Mesenchymal stem cell (in vitro differentiated cells and primary cell): ENCODE measurements at regions not wholly inside any gene's neighbourhood (a gene's known extent, or its start where the extent isn't known, plus 50 kb on each side); places are given as distances from the start of the nearest gene placed in this dataset.

Experiments
- DNase-seq: peaks from one replicate; pipeline ENCODE4 v3.0.0-alpha.2; 2013
- H2AFZ ChIP-seq: one replicate; pipeline ENCODE4 v1.6.1; 2013; ENCODE audit warnings: low read depth, mild to moderate bottlenecking, control low read depth, inconsistent platforms, low read length, moderate library complexity
- H2AK5ac ChIP-seq: 2 replicates; pipeline ENCODE4 v1.6.1; 2013; ENCODE audit warnings: low read length, moderate library complexity, mild to moderate bottlenecking, inconsistent platforms; ENCODE audit not compliant: severe bottlenecking
- H2BK120ac ChIP-seq: one replicate; pipeline ENCODE4 v1.6.1; 2013; ENCODE audit warnings: low read depth, mild to moderate bottlenecking, inconsistent platforms, low read length, moderate library complexity
- H2BK12ac ChIP-seq, 2 experiments: one replicate each; pipeline ENCODE4 v1.6.1; 2013; ENCODE audit warnings: inconsistent platforms in 2 of 2, low read length in 2 of 2, mild to moderate bottlenecking in 2 of 2, moderate library complexity in 2 of 2, control low read depth in 1 of 2
- H2BK15ac ChIP-seq: one replicate; pipeline ENCODE4 v1.6.1; 2013; ENCODE audit warnings: mild to moderate bottlenecking, low read depth, inconsistent platforms; ENCODE audit not compliant: poor library complexity, severe bottlenecking
- H2BK5ac ChIP-seq: 2 replicates; pipeline ENCODE4 v1.6.1; 2013; ENCODE audit warnings: low read depth, mild to moderate bottlenecking, low read length, control low read depth, inconsistent platforms; ENCODE audit not compliant: poor library complexity, severe bottlenecking
- H3K14ac ChIP-seq, 2 experiments: one replicate each; pipeline ENCODE4 v1.6.1; 2013; ENCODE audit warnings: inconsistent platforms in 2 of 2, low read length in 2 of 2, control low read depth in 1 of 2, mild to moderate bottlenecking in 1 of 2, moderate library complexity in 1 of 2
- H3K18ac ChIP-seq, 2 experiments: one replicate each; pipeline ENCODE4 v1.6.1; 2013; ENCODE audit warnings: inconsistent platforms in 2 of 2, low read length in 2 of 2, control low read depth in 1 of 2, low read depth in 1 of 2, mild to moderate bottlenecking in 1 of 2
- H3K23ac ChIP-seq, 2 experiments: one replicate each; pipeline ENCODE4 v1.6.1; 2013; ENCODE audit warnings: inconsistent platforms in 2 of 2, low read length in 2 of 2, mild to moderate bottlenecking in 2 of 2, moderate library complexity in 2 of 2, control low read depth in 1 of 2
- H3K27ac ChIP-seq: 2 replicates; pipeline ENCODE4 v1.5.1; 2013; ENCODE audit warnings: mild to moderate bottlenecking, moderate library complexity, low read length, control low read depth, inconsistent platforms; ENCODE audit not compliant: poor library complexity, severe bottlenecking
- H3K27me3 ChIP-seq, 2 experiments: 2 replicates each; pipeline versions ENCODE4 v1.6.1 to v1.7.0; 2013; ENCODE audit warnings: low read length in 2 of 2, mild to moderate bottlenecking in 2 of 2, moderate library complexity in 2 of 2, control low read depth in 1 of 2, inconsistent platforms in 1 of 2; ENCODE audit not compliant: control insufficient read depth in 1 of 2, insufficient read depth in 1 of 2
- H3K36me3 ChIP-seq, 2 experiments: 2 replicates each; pipeline versions ENCODE4 v1.6.1 to v1.7.0; 2013; ENCODE audit warnings: low read length in 2 of 2, control low read depth in 1 of 2, inconsistent platforms in 1 of 2, low read depth in 1 of 2, mild to moderate bottlenecking in 1 of 2; ENCODE audit not compliant: insufficient read depth in 2 of 2, control insufficient read depth in 1 of 2
- H3K4ac ChIP-seq, 2 experiments: one replicate each; pipeline ENCODE4 v1.6.1; 2013; ENCODE audit warnings: inconsistent platforms in 2 of 2, low read length in 2 of 2, mild to moderate bottlenecking in 2 of 2, moderate library complexity in 2 of 2, control low read depth in 1 of 2, low read depth in 1 of 2
- H3K4me1 ChIP-seq: 2 replicates; pipeline ENCODE4 v1.6.1; 2013; ENCODE audit warnings: low read depth, low read length, control low read depth; ENCODE audit not compliant: control insufficient read depth, insufficient read depth
- H3K4me2 ChIP-seq: 2 replicates; pipeline ENCODE4 v1.6.1; 2013; ENCODE audit warnings: low read length, mild to moderate bottlenecking, inconsistent platforms; ENCODE audit not compliant: poor library complexity, severe bottlenecking
- H3K4me3 ChIP-seq, 2 experiments: 2 replicates each; pipeline versions ENCODE4 v1.5.1 to v1.7.0; 2013; ENCODE audit warnings: low read length in 2 of 2, mild to moderate bottlenecking in 2 of 2, control low read depth in 1 of 2, low read depth in 1 of 2; ENCODE audit not compliant: insufficient read depth in 1 of 2
- H3K79me1 ChIP-seq: replicated peaks from 2 replicates; pipeline ENCODE4 v1.6.1; 2013; ENCODE audit warnings: mild to moderate bottlenecking, control low read depth, low read length, inconsistent platforms; ENCODE audit not compliant: poor library complexity, severe bottlenecking
- H3K9ac ChIP-seq: 2 replicates; pipeline ENCODE4 v1.7.0; 2013; ENCODE audit warnings: mild to moderate bottlenecking, low read length, moderate library complexity
- H3K9me3 ChIP-seq: 2 replicates; pipeline ENCODE4 v1.7.0; 2013; ENCODE audit warnings: mild to moderate bottlenecking, low read length; ENCODE audit not compliant: control insufficient read depth
- H4K8ac ChIP-seq: one replicate; pipeline ENCODE4 v1.6.1; 2013; ENCODE audit warnings: inconsistent platforms, mild to moderate bottlenecking, low read length, moderate library complexity
- H4K91ac ChIP-seq: one replicate; pipeline ENCODE4 v1.6.1; 2013; ENCODE audit warnings: mild to moderate bottlenecking, low read length, inconsistent platforms
- WGBS: methylation state at CpG from one replicate; pipeline ENCODE4 v1.1.7; 2013; ENCODE audit warnings: mixed read lengths; 5-methylcytosine and 5-hydroxymethylcytosine counted together

DNA sequence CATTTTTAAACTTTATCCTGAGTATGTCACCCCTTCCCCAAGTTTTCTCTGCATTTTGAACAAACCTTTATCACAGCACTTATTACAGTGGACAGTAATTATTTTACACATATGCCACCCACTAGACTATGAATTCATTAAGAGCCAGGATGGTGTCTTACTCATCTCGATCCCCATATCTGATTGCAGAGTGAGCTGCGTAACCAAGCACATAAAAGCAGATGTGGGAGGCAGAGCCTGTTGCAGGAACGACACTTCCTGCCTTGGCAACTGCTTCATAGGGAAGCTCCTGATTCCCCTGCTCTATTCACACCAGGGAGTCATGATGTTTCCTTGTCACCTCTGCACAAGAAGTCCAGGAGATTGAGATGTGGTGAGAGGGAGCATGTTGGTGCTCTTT lies 91.1 kb downstream of the MINAR1 start:
- H2AK5ac ChIP-seq = no peak overlapping the region
- no peak overlapping the region for H3K9ac ChIP-seq
- no peak overlapping the region for H3K4me3 ChIP-seq
- H3K79me1 ChIP-seq = no peaks in the 10 kb centered on the region
- 67% methylated on average over 3 of the region's 3 CpGs for WGBS
- H3K36me3 ChIP-seq = no peaks in the 10 kb centered on the region
- H3K27ac ChIP-seq = no peak overlapping the region
- no peaks in the 10 kb centered on the region for H3K4me1 ChIP-seq
- H4K91ac ChIP-seq = no peak overlapping the region
- H3K27me3 ChIP-seq = peaks cover 0 to 3% of the 10 kb centered on the region in 2 experiments
- no peaks in the 10 kb centered on the region for H3K9me3 ChIP-seq
- no peak overlapping the region for H3K14ac ChIP-seq
- no peak overlapping the region for H4K8ac ChIP-seq
- H3K4me2 ChIP-seq = no peak overlapping the region
- H2BK12ac ChIP-seq = no peak overlapping the region
- no peak overlapping the region for H3K23ac ChIP-seq
- H2AFZ ChIP-seq = no peak overlapping the region
- H3K18ac ChIP-seq = no peak overlapping the region
- H2BK5ac ChIP-seq = no peak overlapping the region
- DNase-seq = no peak
- no peak overlapping the region for H2BK15ac ChIP-seq
- no peak overlapping the region for H3K4ac ChIP-seq
- H2BK120ac ChIP-seq = no peak overlapping the region

DNA sequence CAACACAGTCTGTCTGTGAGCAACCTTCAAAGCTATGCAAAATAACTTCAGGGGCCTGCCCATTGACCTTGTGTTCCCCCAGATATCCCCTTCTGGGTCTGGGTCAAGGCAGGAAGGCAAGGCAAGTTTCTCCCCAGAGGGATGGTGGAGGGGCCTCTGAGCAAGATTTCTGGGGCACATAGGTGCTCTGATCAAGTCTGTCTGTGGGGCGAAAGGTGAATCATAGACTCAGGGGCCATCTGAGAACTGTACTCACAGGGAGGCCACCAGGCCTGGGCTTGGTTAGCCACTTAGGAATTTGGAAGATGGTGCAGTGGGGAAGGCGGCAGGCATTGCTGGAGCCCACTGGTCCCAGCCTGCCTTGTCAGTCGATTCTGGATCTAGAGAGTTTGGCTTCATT lies 92.4 kb downstream of the MINAR1 start:
- Histone ChIP-seq H3K23ac (no peak overlapping the region), H2AK5ac (no peak overlapping the region), H3K9ac (no peak overlapping the region), H3K4me3 (no peak overlapping the region), H4K8ac (no peak overlapping the region), H3K4me2 (no peak overlapping the region), H3K18ac (no peak overlapping the region), H3K9me3 (no peaks in the 10 kb centered on the region), H3K4ac (no peak overlapping the region), H3K36me3 (no peaks in the 10 kb centered on the region), H2BK120ac (no peak overlapping the region), H3K14ac (no peak overlapping the region), H3K4me1 (no peaks in the 10 kb centered on the region), H2AFZ (no peak overlapping the region), H3K27me3 (peaks cover 0 to 3% of the 10 kb centered on the region in 2 experiments), H4K91ac (no peak overlapping the region), H2BK5ac (no peak overlapping the region), H3K79me1 (no peaks in the 10 kb centered on the region), H2BK15ac (no peak overlapping the region), H3K27ac (no peak overlapping the region), H2BK12ac (no peak overlapping the region)
- WGBS = 92% methylated on average over 1 of the region's 3 CpGs
- no peak for DNase-seq

DNA sequence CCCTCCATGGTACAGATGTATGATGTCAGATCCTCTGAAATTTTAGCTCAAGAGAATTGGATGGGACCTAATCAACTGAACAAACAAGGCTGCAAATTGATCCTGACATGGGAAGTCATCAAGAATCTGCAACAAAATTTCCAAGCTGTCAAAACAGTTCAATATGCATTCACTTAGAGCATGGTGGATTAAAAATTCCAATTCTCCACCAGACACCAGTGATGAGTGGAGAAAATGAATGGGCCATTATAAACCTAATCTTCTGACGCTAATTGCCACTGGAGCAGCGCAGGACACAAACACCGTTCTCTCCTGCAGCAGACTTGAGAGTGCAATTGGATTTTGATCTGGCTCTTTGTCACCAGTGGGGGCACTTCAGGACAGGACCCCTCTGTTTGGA lies 94.2 kb downstream of the MINAR1 start:
- Histone ChIP-seq H2BK15ac (no peak overlapping the region), H2AFZ (no peak overlapping the region), H2AK5ac (no peak overlapping the region), H3K4me2 (no peak overlapping the region), H3K4ac (no peak overlapping the region), H2BK12ac (no peak overlapping the region), H3K27me3 (peaks cover 0 to 3% of the 10 kb centered on the region in 2 experiments), H3K27ac (no peak overlapping the region), H3K4me1 (no peaks in the 10 kb centered on the region), H3K4me3 (no peak overlapping the region), H4K91ac (no peak overlapping the region), H3K18ac (no peak overlapping the region), H3K14ac (no peak overlapping the region), H2BK5ac (no peak overlapping the region), H3K36me3 (no peaks in the 10 kb centered on the region), H3K9me3 (no peaks in the 10 kb centered on the region), H2BK120ac (no peak overlapping the region), H3K9ac (no peak overlapping the region), H3K23ac (no peak overlapping the region), H3K79me1 (no peaks in the 10 kb centered on the region), H4K8ac (no peak overlapping the region)
- DNase-seq = no peak
- WGBS = 77% methylated on average over 3 of the region's 3 CpGs

DNA sequence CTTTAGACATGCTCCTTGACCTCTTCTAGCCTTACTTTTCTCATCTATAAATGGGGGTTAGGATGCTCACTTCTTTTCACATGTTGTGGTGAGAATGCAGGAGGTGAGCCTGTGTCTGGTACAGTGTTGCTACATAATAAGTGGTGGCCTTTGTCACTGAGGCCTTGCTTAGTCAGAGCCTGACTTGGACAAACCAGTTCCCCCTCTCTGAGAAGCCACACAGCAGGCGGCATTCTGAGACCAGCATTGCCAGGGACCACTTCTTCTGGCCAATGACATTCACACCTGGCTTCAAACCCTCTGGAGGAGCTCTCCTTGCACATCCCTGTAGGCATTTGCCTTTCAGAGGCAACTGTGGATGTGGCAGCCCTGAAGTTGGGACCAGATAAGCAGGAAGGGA lies 95.7 kb downstream of the MINAR1 start:
- Histone ChIP-seq H3K4me3 (no peak overlapping the region), H3K4ac (no peak overlapping the region), H3K4me1 (no peaks in the 10 kb centered on the region), H3K27me3 (peaks cover 3% of the 10 kb centered on the region in 2 experiments), H2AK5ac (no peak overlapping the region), H3K36me3 (no peaks in the 10 kb centered on the region), H2BK12ac (no peak overlapping the region), H3K23ac (no peak overlapping the region), H2BK5ac (no peak overlapping the region), H3K27ac (no peak overlapping the region), H4K8ac (no peak overlapping the region), H3K9ac (no peak overlapping the region), H3K9me3 (no peaks in the 10 kb centered on the region), H3K14ac (no peak overlapping the region), H2BK15ac (no peak overlapping the region), H3K79me1 (no peaks in the 10 kb centered on the region), H2AFZ (no peak overlapping the region), H3K4me2 (no peak overlapping the region), H3K18ac (no peak overlapping the region), H4K91ac (no peak overlapping the region), H2BK120ac (no peak overlapping the region)
- no peak for DNase-seq
- 75% methylated on average over 1 of the region's 1 CpG for WGBS
